ENCODE measurements at regions not wholly inside any gene's neighbourhood (a gene's known extent, or its start where the extent isn't known, plus 50 kb on each side); places are given as distances from the start of the nearest gene placed in this dataset.

- TF ChIP-seq CTCF (IDR thresholded peaks at IDR 0.05; ENCODE audit: poor library complexity) (no peak), EZH2 (IDR thresholded peaks at IDR 0.05; ENCODE audit: borderline replicate concordance) (no peak)
These were observed 146.4 kb upstream of the EOLA2 start for GRCh38 chrX:150084496-150085229.
